HG02884 (cell line): ENCODE measurements at regions not wholly inside any gene's neighbourhood (a gene's known extent, or its start where the extent isn't known, plus 50 kb on each side); places are given as distances from the start of the nearest gene placed in this dataset.
"Not testable (repeated sequence)": the region's sequence is repeated elsewhere in the genome, so short reads cannot be mapped to it uniquely, and the experiment has no call there.

ENCODE experiments used
- ATAC-seq: cut with Tn5 transposase; IDR thresholded peaks from one replicate; pipeline ENCODE4 v1.9.1; 2021; ENCODE audit warnings: mild to moderate bottlenecking, moderate library complexity; ENCODE audit not compliant: unreplicated experiment

GRCh38 chr4:189779281-189779980 is 161.2 kb upstream of the FRG1 start:
- no peak for ATAC-seq

- ATAC-seq = no peak
Measured at GRCh38 chr4:189780391-189780790, 160.3 kb upstream of the FRG1 start.

- ATAC-seq = no peak
Measured at GRCh38 chr4:189784651-189785050, 156.0 kb upstream of the FRG1 start.

- no peak for ATAC-seq
Measured at GRCh38 chr4:189785257-189785656, 155.4 kb upstream of the FRG1 start.

GRCh38 chr4:189786447-189786846 is 154.2 kb upstream of the FRG1 start:
- no peak for ATAC-seq

- no peak for ATAC-seq
Measured at GRCh38 chr4:189787216-189788031, 153.2 kb upstream of the FRG1 start.

GRCh38 chr4:189792924-189793618 is 147.6 kb upstream of the FRG1 start:
- peak; percentile 88 for ATAC-seq

GRCh38 chr4:189800545-189801088 is 140.1 kb upstream of the FRG1 start:
- ATAC-seq = no peak

GRCh38 chr4:189802884-189803283 is 137.8 kb upstream of the FRG1 start:
- no peak for ATAC-seq

- no peak for ATAC-seq
Measured at GRCh38 chr4:189804894-189805293, 135.8 kb upstream of the FRG1 start.

GRCh38 chr4:189806506-189806905 is 134.2 kb upstream of the FRG1 start:
- no peak for ATAC-seq

GRCh38 chr4:189807031-189807430 is 133.6 kb upstream of the FRG1 start:
- ATAC-seq = no peak

- ATAC-seq = no peak
Measured at GRCh38 chr4:189809241-189809735, 131.4 kb upstream of the FRG1 start.

GRCh38 chr4:189809839-189810238 is 130.8 kb upstream of the FRG1 start:
- no peak for ATAC-seq

GRCh38 chr4:189810318-189811181 is 130.1 kb upstream of the FRG1 start:
- ATAC-seq = not testable (repeated sequence)

- ATAC-seq = no peak
Measured at GRCh38 chr4:189815404-189816192, 125.1 kb upstream of the FRG1 start.

- no peak for ATAC-seq
Measured at GRCh38 chr4:189822326-189822725, 118.3 kb upstream of the FRG1 start.

- no peak for ATAC-seq
Measured at GRCh38 chr4:189823591-189823990, 117.1 kb upstream of the FRG1 start.

- no peak for ATAC-seq
Measured at GRCh38 chr4:189825466-189825865, 115.2 kb upstream of the FRG1 start.
